HG02588 (cell line): ENCODE measurements at regions not wholly inside any gene's neighbourhood (a gene's known extent, or its start where the extent isn't known, plus 50 kb on each side); places are given as distances from the start of the nearest gene placed in this dataset.
"Not testable (repeated sequence)": the region's sequence is repeated elsewhere in the genome, so short reads cannot be mapped to it uniquely, and the experiment has no call there.

Experiments used
- ATAC-seq: cut with Tn5 transposase; IDR thresholded peaks from one replicate; pipeline ENCODE4 v1.9.1; 2021; ENCODE audit warnings: mild to moderate bottlenecking, moderate library complexity; ENCODE audit not compliant: unreplicated experiment

GRCh38 chr2:166831930-166832329 lies 56.4 kb upstream of the XIRP2 start:
- ATAC-seq: no peak

- no peak for ATAC-seq
These were observed 62.4 kb upstream of the XIRP2 start for GRCh38 chr2:166825914-166826313.

GRCh38 chr2:166814335-166814734 lies 73.9 kb upstream of the XIRP2 start:
- no peak for ATAC-seq

GRCh38 chr2:166812166-166812891 lies 76.0 kb upstream of the XIRP2 start:
- ATAC-seq: no peak

DNA sequence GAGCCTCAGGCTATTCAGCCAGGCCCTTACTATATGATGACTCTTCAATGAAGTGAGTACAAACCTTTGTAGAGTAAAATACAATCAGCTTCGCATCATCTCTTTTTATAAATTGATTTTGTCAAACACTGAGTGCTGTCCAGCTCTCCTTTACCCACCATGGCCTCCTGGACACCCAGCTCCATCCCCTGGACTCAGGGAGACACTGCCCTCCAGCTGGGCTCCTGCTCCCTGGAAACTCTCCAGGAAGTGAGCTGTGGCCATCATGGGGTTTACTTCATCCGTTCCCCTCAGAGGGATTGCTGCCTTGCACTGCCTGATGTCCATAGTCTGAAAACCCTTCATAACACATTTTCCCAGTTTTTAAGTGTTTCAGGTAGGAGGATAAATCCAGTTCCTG lies 82.5 kb upstream of the XIRP2 start:
- ATAC-seq: no peak

- no peak for ATAC-seq
These were observed 84.8 kb upstream of the XIRP2 start for GRCh38 chr2:166803373-166804000.

DNA sequence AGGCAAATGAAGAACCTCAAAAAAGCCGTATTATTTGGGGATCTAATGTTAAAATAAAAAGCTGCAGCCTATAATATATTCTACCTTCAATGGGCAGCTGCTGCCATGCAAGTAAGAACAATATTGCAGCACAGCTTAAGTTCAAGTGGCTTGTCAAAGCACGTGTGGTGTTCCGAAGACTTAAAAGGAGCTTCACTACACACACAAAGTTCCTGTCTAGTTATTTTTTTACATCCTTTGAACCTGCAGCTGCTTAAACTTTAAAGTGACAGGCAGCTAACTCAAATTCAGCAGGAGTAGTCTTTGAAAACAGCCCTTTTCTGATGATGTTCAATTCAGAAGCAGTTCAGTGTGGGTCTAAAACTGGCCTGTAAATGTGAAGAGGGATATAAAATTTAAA lies 85.8 kb upstream of the XIRP2 start:
- no peak for ATAC-seq

- ATAC-seq: no peak
These were observed 95.5 kb upstream of the XIRP2 start for GRCh38 chr2:166792808-166793207.

- no peak for ATAC-seq
These were observed 101.6 kb upstream of the XIRP2 start for GRCh38 chr2:166786707-166787106.

DNA sequence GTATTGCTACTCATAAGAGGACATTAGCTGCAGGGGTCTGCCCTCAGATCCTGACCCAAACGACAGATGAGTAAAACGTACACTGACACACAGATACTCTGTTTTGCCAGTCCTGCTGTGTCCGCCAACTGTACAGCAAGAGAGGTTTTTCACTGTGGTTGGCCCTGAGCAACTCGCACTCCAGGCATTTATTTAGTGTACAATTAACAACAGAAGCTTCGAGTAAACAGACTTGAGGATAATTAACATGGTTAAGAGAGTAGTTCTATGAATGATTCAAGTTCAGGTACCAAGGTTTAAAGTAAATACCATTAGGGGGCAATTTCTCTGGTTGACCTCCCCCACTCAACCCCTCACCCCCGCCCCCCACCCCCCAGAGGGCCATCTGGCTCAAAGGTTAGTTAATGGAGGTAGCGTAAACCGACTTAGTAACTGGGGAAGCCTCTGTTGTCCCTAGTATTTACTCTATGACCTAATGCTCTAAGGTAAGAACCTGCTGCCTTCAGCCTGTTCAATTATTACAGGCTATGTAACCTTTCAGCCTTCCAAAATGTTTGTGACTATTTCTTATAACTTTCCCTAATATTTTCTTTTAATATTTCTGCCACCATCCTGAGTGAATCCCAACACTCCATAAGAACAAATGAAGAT lies 103.9 kb upstream of the XIRP2 start:
- no peak for ATAC-seq

DNA sequence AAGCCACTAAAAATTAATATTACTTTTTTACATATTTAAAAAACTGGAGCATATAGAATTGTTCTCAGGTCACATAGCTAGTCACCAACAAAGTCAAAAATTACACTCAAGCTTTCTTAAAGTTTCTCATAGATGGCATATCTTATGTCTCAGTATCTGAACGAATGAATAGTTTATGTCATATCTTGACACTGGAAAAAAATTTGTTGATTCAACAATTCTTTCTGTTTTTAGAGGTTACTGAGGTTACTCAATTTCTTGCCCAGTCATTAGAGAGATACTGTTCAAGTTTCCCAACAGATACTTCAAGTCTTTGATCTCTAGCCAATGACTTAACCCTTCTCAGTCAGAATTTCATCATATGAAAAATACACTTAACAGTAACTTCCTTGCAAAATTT lies 113.1 kb upstream of the XIRP2 start:
- no peak for ATAC-seq

- no peak for ATAC-seq
These were observed 114.9 kb upstream of the XIRP2 start for GRCh38 chr2:166773308-166773949.

GRCh38 chr2:166768393-166769123 lies 119.7 kb upstream of the XIRP2 start:
- no peak for ATAC-seq

DNA sequence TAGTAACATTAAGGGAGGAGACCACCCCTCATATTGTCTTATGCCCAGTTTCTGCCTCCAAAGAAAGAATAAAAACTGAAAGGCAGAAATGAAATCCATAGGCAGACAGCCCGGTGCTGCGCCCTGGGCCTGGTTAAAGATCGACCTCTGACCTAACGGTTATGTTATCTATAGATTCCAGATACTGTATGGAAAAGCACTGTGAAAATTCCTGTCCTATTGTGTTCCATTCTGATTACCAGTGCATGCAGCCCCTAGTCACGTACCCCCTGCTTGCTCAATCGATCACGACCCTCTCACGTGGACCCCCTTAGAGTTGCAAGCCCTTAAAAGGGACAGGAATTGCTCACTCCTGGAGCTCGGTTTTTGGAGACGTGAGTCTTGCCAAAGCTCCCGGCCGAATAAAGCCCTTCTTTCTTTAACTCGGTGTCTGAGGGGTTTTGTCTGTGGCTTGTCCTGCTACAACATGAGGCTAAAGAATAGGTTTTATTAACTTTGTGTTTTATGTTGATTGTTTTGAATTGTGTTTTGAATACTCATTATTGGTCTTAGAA lies 121.4 kb upstream of the XIRP2 start:
- not testable (repeated sequence) for ATAC-seq

- no peak for ATAC-seq
These were observed 122.1 kb upstream of the XIRP2 start for GRCh38 chr2:166766220-166766619.

DNA sequence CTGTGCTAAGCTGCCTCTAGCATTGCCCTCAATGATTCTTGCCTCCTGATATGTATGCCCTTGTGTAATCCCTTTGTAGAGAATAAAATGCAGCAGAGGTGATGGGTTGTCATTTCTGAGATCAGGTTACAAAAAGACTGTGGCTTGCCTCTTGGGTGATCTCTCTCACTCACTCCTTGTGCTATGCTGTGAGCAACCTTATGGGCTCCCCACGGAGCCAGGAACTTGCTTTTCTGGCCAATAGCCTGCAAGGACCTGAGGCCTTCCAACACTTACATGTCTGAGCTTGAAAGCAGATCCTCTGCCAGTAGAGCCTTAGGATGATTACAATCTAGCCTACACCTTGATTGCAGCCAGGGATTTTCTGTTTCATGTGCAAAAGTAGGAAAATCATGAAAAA lies 123.1 kb upstream of the XIRP2 start:
- ATAC-seq: no peak

DNA sequence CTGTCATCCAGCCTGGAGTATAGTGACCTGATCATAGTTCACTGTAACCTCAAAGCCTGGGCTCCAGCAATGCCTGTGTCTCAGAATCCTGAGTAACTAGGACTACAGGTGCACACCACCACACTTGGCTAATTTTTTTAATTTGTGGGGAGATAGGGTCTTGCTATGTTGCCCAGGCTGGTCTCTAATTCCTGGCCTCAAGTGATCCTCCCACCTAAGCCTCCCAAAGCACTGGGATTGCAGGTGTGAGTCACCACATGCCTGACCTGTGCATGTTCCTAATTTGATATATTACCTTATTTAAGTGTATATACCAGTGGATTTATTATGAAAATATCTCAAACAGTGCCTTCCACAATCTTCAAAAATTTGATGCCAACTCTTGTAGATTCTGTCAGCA lies 123.6 kb upstream of the XIRP2 start:
- ATAC-seq: no peak

GRCh38 chr2:166764216-166764615 lies 124.1 kb upstream of the XIRP2 start:
- ATAC-seq: no peak

GRCh38 chr2:166762746-166763145 lies 125.5 kb upstream of the XIRP2 start:
- no peak for ATAC-seq

DNA sequence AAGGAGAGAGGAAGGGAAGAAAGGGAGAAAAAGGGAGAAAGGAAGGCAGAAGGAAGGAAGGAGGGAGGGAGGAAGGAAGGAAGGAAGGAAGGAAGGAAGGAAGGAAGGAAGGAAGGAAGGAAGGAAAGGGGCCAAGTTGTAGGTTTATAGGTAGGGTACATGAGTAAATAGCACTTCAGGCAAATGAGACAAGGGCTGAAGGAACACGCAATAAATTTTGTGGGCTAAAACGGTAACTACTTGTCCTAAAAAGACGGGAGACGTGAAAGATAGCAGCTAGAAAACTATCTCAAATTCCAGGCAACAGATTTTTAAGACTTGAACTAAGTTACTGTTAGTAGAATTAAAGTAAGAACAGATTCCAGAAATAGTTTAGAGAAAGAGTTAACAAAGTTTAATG lies 129.3 kb upstream of the XIRP2 start:
- ATAC-seq: no peak

GRCh38 chr2:166750624-166751023 lies 137.7 kb upstream of the XIRP2 start:
- no peak for ATAC-seq
